HEK293 (cell line): ENCODE measurements at regions not wholly inside any gene's neighbourhood (a gene's known extent, or its start where the extent isn't known, plus 50 kb on each side); places are given as distances from the start of the nearest gene placed in this dataset.

Source experiments
- BCL11B ChIP-seq: fragments of 450-650 bp; formaldehyde crosslinking; IDR thresholded peaks from 2 replicates; pipeline ENCODE4 v1.5.1; 2016; ENCODE audit warnings: low read depth, missing biosample characterization, missing genetic modification characterization
- BCL6B ChIP-seq: fragments of 450-650 bp; formaldehyde crosslinking; IDR thresholded peaks from 2 replicates; pipeline ENCODE4 v1.5.1; 2017; ENCODE audit warnings: missing biosample characterization, missing genetic modification characterization
- ELK4 ChIP-seq: IDR thresholded peaks from 2 replicates; pipeline ENCODE4 v1.6.1; 2011; ENCODE audit warnings: mild to moderate bottlenecking, low read depth, low read length, borderline replicate concordance
- GLI4 ChIP-seq: fragments of 450-650 bp; formaldehyde crosslinking; IDR thresholded peaks from 2 replicates; pipeline ENCODE4 v1.5.1; 2016; ENCODE audit warnings: missing biosample characterization, missing genetic modification characterization
- IKZF3 ChIP-seq: fragments of 450-650 bp; IDR thresholded peaks from 2 replicates; pipeline ENCODE4 v1.5.0; 2018; ENCODE audit warnings: missing biosample characterization, mild to moderate bottlenecking, missing genetic modification characterization, moderate library complexity
- KLF10 ChIP-seq: fragments of 450-650 bp; IDR thresholded peaks from 2 replicates; pipeline ENCODE4 v1.5.1; 2018; ENCODE audit warnings: missing biosample characterization, mild to moderate bottlenecking, missing genetic modification characterization
- KLF8 ChIP-seq: fragments of 450-650 bp; formaldehyde crosslinking; IDR thresholded peaks from 2 replicates; pipeline ENCODE4 v1.5.1; 2016; ENCODE audit warnings: missing biosample characterization, missing genetic modification characterization
- KLF9 ChIP-seq: fragments of 450-650 bp; formaldehyde crosslinking; IDR thresholded peaks from 2 replicates; pipeline ENCODE4 v1.5.1; 2016; ENCODE audit warnings: missing biosample characterization, missing genetic modification characterization, low read depth
- MYNN ChIP-seq: fragments of 450-650 bp; formaldehyde crosslinking; IDR thresholded peaks from 2 replicates; pipeline ENCODE4 v1.5.1; 2016; ENCODE audit warnings: missing biosample characterization, missing genetic modification characterization, borderline replicate concordance
- PRDM10 ChIP-seq: fragments of 450-650 bp; formaldehyde crosslinking; IDR thresholded peaks from 2 replicates; pipeline ENCODE4 v1.5.1; 2016; ENCODE audit warnings: missing biosample characterization, missing genetic modification characterization
- SP7 ChIP-seq: fragments of 450-650 bp; formaldehyde crosslinking; IDR thresholded peaks from 2 replicates; pipeline ENCODE4 v1.5.1; 2016; ENCODE audit warnings: missing biosample characterization, missing genetic modification characterization
- ZBTB21 ChIP-seq: fragments of 450-650 bp; formaldehyde crosslinking; IDR thresholded peaks from 2 replicates; pipeline ENCODE4 v1.5.1; 2017; ENCODE audit warnings: missing biosample characterization, missing genetic modification characterization
- ZBTB48 ChIP-seq: fragments of 450-650 bp; formaldehyde crosslinking; IDR thresholded peaks from 2 replicates; pipeline ENCODE4 v1.5.1; 2016; ENCODE audit warnings: missing biosample characterization, missing genetic modification characterization
- ZNF155 ChIP-seq: fragments of 450-650 bp; formaldehyde crosslinking; IDR thresholded peaks from 2 replicates; pipeline ENCODE4 v1.5.1; 2016; ENCODE audit warnings: missing biosample characterization, missing genetic modification characterization
- ZNF18 ChIP-seq: fragments of 450-650 bp; formaldehyde crosslinking; IDR thresholded peaks from 2 replicates; pipeline ENCODE4 v1.5.1; 2016; ENCODE audit warnings: missing biosample characterization, missing genetic modification characterization
- ZNF391 ChIP-seq: fragments of 450-650 bp; formaldehyde crosslinking; IDR thresholded peaks from 2 replicates; pipeline ENCODE4 v1.5.1; 2016; ENCODE audit warnings: low read depth, missing biosample characterization, missing genetic modification characterization, borderline replicate concordance
- ZNF398 ChIP-seq: fragments of 450-650 bp; formaldehyde crosslinking; IDR thresholded peaks from 2 replicates; pipeline ENCODE4 v1.5.1; 2017; ENCODE audit warnings: missing biosample characterization, missing genetic modification characterization
- ZNF426 ChIP-seq: fragments of 450-650 bp; formaldehyde crosslinking; IDR thresholded peaks from 2 replicates; pipeline ENCODE4 v1.5.1; 2017; ENCODE audit warnings: missing biosample characterization, missing genetic modification characterization, mild to moderate bottlenecking, inconsistent platforms, moderate library complexity
- ZNF48 ChIP-seq: fragments of 450-650 bp; formaldehyde crosslinking; IDR thresholded peaks from 2 replicates; pipeline ENCODE4 v1.5.1; 2016; ENCODE audit warnings: missing biosample characterization, missing genetic modification characterization
- ZNF488 ChIP-seq: fragments of 450-650 bp; formaldehyde crosslinking; IDR thresholded peaks from 2 replicates; pipeline ENCODE4 v1.5.1; 2016; ENCODE audit warnings: missing biosample characterization, missing genetic modification characterization
- ZNF580 ChIP-seq: fragments of 450-650 bp; formaldehyde crosslinking; IDR thresholded peaks from 2 replicates; pipeline ENCODE4 v1.5.1; 2016; ENCODE audit warnings: missing biosample characterization, missing genetic modification characterization
- ZNF692 ChIP-seq: fragments of 450-650 bp; formaldehyde crosslinking; IDR thresholded peaks from 2 replicates; pipeline ENCODE4 v1.5.1; 2016; ENCODE audit warnings: missing biosample characterization, missing genetic modification characterization
- ZNF701 ChIP-seq: fragments of 450-650 bp; formaldehyde crosslinking; IDR thresholded peaks from 2 replicates; pipeline ENCODE4 v1.5.1; 2016; ENCODE audit warnings: missing biosample characterization, missing genetic modification characterization
- ZNF768 ChIP-seq: fragments of 450-650 bp; formaldehyde crosslinking; IDR thresholded peaks from 2 replicates; pipeline ENCODE4 v1.5.1; 2018; ENCODE audit warnings: missing biosample characterization, mild to moderate bottlenecking, missing genetic modification characterization
- ZNF776 ChIP-seq: fragments of 450-650 bp; formaldehyde crosslinking; IDR thresholded peaks from 2 replicates; pipeline ENCODE4 v1.5.0; 2017; ENCODE audit warnings: missing biosample characterization, missing genetic modification characterization, borderline replicate concordance
- ZNF777 ChIP-seq: fragments of 450-650 bp; formaldehyde crosslinking; IDR thresholded peaks from 2 replicates; pipeline ENCODE4 v1.5.1; 2017; ENCODE audit warnings: missing biosample characterization, missing genetic modification characterization, borderline replicate concordance

- TF ChIP-seq ZNF580 (tag by site-specific recombination) (peak; percentile 89), ZNF48 (tag by site-specific recombination) (no peak), ZNF398 (tag by site-specific recombination) (peak; percentile 85), KLF10 (peak; percentile 95), IKZF3 (peak; percentile 82; the same call in 1 of the 2 replicates), ZNF391 (tag by site-specific recombination) (peak; percentile 23; the same call in 1 of the 2 replicates), SP7 (tag by site-specific recombination) (peak; percentile 98), BCL6B (tag by site-specific recombination) (no peak), ZNF701 (tag by site-specific recombination) (no peak), GLI4 (tag by site-specific recombination) (no peak), MYNN (no peak; the same call in 1 of the 2 replicates), BCL11B (peak; percentile 87; the same call in 1 of the 2 replicates), ZNF155 (no peak), ZNF692 (tag by site-specific recombination) (0 out of 2 replicates have a peak, but pooled peaks have one; percentile 62), ZNF488 (tag by site-specific recombination) (peak; percentile 60; the same call in 1 of the 2 replicates), PRDM10 (peak; percentile 72), KLF8 (tag by site-specific recombination) (peak; percentile 62; the same call in 1 of the 2 replicates), ZBTB21 (tag by site-specific recombination) (peak; percentile 84), ZNF776 (no peak), ZNF426 (tag by site-specific recombination) (no peak), ZNF777 (tag by site-specific recombination) (no peak), ZBTB48 (tag by site-specific recombination) (peak; percentile 58), ZNF768 (tag by site-specific recombination) (peak; percentile 99), ELK4 (no peak), KLF9 (tag by site-specific recombination) (no peak), ZNF18 (tag by site-specific recombination) (0 out of 2 replicates have a peak, but pooled peaks have one; percentile 62)
Observed at GRCh38 chr12:124720681-124721500, 142.8 kb downstream of the SCARB1 start (continued).
